Tibial nerve (tissue), 4 donors: ENCODE measurements at regions not wholly inside any gene's neighbourhood (a gene's known extent, or its start where the extent isn't known, plus 50 kb on each side); places are given as distances from the start of the nearest gene placed in this dataset.
"Not testable (repeated sequence)": the region's sequence is repeated elsewhere in the genome, so short reads cannot be mapped to it uniquely, and the experiment has no call there.

ENCODE experiments used
- CTCF ChIP-seq, 5 experiments: fragments of 200-600 bp in 3 of 5; fragments of 450-650 bp in 2 of 5; sonication (generic) in 3 of 5; IDR thresholded peaks; one replicate each; pipeline ENCODE4 v1.5.1; 2016 to 2019; ENCODE audit warnings: antibody characterized with exemption in 5 of 5, mild to moderate bottlenecking in 3 of 5, moderate library complexity in 2 of 5
- EP300 ChIP-seq, 2 donors: sonication (generic); formaldehyde crosslinking; IDR thresholded peaks; one replicate each; pipeline ENCODE4 v1.6.1; 2017; ENCODE audit warnings: antibody characterized with exemption in 2 of 2, mild to moderate bottlenecking in 1 of 2

- not testable (repeated sequence) for TF ChIP-seq CTCF, EP300 (IDR thresholded peaks at IDR 0.05)
Observed at GRCh38 chr15:96151749-96152148, 178.8 kb upstream of the NR2F2 start.
